ENCODE measurements at regions not wholly inside any gene's neighbourhood (a gene's known extent, or its start where the extent isn't known, plus 50 kb on each side); places are given as distances from the start of the nearest gene placed in this dataset.
"Not testable (repeated sequence)": the region's sequence is repeated elsewhere in the genome, so short reads cannot be mapped to it uniquely, and the experiment has no call there.

DNA sequence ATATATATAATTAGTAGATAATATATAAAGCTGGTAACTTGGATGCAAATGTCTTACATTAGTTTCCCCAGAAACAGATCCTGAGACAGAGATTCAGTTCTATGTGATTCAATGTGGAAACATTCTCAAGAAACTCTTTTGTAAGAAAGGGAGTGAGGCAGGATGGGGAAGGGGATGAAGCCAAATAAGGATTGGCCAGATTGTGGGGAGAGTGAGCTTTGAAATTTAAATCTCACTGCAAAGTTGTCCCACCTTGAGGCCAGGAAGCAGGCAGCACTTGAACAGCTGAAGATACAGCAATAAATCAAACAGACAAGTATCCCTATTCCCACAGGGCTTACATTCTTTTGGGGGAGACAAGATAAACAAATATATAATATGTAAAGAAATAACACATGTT lies 126.3 kb upstream of the HEY2 start:
- H3K27ac ChIP-seq = no peak overlapping the region
- TF ChIP-seq, protein P1, sequence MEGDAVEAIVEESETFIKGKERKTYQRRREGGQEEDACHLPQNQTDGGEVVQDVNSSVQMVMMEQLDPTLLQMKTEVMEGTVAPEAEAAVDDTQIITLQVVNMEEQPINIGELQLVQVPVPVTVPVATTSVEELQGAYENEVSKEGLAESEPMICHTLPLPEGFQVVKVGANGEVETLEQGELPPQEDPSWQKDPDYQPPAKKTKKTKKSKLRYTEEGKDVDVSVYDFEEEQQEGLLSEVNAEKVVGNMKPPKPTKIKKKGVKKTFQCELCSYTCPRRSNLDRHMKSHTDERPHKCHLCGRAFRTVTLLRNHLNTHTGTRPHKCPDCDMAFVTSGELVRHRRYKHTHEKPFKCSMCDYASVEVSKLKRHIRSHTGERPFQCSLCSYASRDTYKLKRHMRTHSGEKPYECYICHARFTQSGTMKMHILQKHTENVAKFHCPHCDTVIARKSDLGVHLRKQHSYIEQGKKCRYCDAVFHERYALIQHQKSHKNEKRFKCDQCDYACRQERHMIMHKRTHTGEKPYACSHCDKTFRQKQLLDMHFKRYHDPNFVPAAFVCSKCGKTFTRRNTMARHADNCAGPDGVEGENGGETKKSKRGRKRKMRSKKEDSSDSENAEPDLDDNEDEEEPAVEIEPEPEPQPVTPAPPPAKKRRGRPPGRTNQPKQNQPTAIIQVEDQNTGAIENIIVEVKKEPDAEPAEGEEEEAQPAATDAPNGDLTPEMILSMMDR (IDR thresholded peaks at IDR 0.05) = no peak

DNA sequence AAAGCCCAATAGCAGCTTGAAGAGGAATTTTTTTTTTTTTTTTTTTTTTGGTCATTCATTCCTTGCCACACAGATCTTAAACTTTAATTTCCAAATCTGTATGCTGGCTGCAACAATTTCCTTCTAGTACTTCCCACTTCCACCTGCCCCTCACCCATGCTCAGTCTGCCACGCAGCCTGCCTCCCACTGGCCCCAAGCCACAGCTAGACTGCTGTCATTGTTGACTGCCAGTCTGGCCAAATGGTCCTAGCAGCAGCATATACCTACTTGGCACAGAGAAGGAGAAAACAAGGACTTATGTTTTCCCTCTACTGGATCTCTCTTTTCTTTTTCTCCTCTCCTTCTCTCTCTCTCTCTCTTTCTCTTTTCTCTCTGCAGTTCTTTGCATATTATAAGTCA lies 118.3 kb upstream of the HEY2 start:
- TF ChIP-seq, protein P1 (IDR thresholded peaks at IDR 0.05) = no peak

More for the DNA sequence above, 126.3 kb upstream of the HEY2 start:
- no peaks in the 10 kb centered on the region for H3K27me3 ChIP-seq
- no peak for DNase-seq (ENCODE audit: low spot score in 2 of 2)
- intact Hi-C loops (cut with DNase I) = no loop called here
- no peak overlapping the region for H3K4me3 ChIP-seq
- H3K9me3 ChIP-seq = no peaks in the 10 kb centered on the region
- H3K4me1 ChIP-seq = peaks cover 0 to 4% of the 10 kb centered on the region in 2 donors
- H3K36me3 ChIP-seq = no peaks in the 10 kb centered on the region

DNA sequence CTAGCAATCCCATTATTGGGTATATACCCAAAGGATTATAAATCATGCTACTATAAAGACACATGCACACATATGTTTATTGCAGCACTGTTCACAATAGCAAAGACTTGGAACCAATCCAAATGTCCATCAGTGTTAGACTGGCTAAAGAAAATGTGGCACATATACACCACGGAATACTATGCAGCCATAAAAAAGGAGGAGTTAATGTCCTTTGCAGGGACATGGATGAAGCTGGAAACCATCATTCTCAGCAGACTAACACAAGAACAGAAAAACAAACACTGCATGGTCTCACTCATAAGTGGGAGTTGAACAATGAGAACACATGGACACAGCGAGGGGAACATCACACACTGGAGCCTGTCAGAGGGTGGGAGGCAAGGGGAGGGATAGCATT lies 113.4 kb upstream of the HEY2 start:
- H3K36me3 ChIP-seq; DNase-seq (ENCODE audit: low spot score in 2 of 2); H3K9me3 ChIP-seq; H3K4me1 ChIP-seq; H3K4me3 ChIP-seq; H3K27ac ChIP-seq; H3K27me3 ChIP-seq; intact Hi-C loops (cut with DNase I): not testable (repeated sequence)

More for the DNA sequence above, 118.3 kb upstream of the HEY2 start:
- intact Hi-C loops (cut with DNase I) = no loop called here
- DNase-seq (ENCODE audit: low spot score in 2 of 2) = no peak
- Histone ChIP-seq H3K36me3 (no peaks in the 10 kb centered on the region), H3K27me3 (no peaks in the 10 kb centered on the region), H3K4me1 (peaks cover 0 to 4% of the 10 kb centered on the region in 2 donors), H3K27ac (no peak overlapping the region), H3K9me3 (no peaks in the 10 kb centered on the region), H3K4me3 (no peak overlapping the region)

DNA sequence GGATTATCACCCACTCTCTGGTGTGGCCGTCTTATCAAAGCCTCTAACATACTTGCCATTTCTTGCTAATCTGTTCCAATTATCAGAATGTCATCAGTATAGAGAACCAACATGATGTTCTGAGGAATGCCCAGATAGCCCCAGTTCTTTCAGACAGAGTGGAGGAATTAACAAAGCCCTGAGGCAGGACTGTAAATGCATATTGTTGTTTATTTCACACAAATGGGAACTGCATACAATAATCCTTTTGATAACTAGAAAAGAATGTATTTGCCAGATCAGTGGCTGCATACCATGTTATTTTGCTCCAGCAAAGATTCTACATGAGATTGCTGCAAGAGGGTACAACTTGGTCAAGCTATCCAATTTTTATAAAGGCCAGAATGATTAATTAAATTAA lies 112.8 kb upstream of the HEY2 start:
- intact Hi-C loops (cut with DNase I) = no loop called here
- Histone ChIP-seq H3K27me3 (no peaks in the 10 kb centered on the region), H3K9me3 (no peaks in the 10 kb centered on the region), H3K36me3 (no peaks in the 10 kb centered on the region), H3K4me1 (no peaks in the 10 kb centered on the region), H3K4me3 (no peak overlapping the region), H3K27ac (no peak overlapping the region)
- DNase-seq (ENCODE audit: low spot score in 2 of 2) = no peak
- TF ChIP-seq, protein P1 (IDR thresholded peaks at IDR 0.05) = no peak

DNA sequence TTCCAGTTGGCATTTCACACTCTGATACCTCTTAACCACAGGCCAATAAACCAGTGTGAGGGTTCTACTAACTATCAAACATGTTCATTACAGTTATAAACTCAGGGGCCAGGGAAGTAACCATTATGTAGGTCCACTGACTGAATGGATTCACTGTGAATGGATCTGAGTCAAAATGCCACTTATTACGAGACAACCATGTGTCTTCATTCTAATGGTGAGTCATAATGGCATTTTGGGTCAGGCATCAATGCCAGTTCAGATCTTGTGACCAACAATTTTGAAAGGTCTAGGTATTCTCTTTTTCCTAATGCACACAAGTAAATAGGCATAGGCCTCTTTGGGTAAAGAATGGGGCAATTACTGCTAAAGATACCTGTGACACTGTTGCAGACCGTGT lies 112.2 kb upstream of the HEY2 start:
- H3K4me3 ChIP-seq = no peak overlapping the region
- no peaks in the 10 kb centered on the region for H3K9me3 ChIP-seq
- H3K27me3 ChIP-seq = no peaks in the 10 kb centered on the region
- no peak for DNase-seq (ENCODE audit: low spot score in 2 of 2)
- intact Hi-C loops (cut with DNase I) = no loop called here
- H3K4me1 ChIP-seq = no peaks in the 10 kb centered on the region
- TF ChIP-seq, protein P1 (IDR thresholded peaks at IDR 0.05) = no peak
- H3K27ac ChIP-seq = no peak overlapping the region
- no peaks in the 10 kb centered on the region for H3K36me3 ChIP-seq

DNA sequence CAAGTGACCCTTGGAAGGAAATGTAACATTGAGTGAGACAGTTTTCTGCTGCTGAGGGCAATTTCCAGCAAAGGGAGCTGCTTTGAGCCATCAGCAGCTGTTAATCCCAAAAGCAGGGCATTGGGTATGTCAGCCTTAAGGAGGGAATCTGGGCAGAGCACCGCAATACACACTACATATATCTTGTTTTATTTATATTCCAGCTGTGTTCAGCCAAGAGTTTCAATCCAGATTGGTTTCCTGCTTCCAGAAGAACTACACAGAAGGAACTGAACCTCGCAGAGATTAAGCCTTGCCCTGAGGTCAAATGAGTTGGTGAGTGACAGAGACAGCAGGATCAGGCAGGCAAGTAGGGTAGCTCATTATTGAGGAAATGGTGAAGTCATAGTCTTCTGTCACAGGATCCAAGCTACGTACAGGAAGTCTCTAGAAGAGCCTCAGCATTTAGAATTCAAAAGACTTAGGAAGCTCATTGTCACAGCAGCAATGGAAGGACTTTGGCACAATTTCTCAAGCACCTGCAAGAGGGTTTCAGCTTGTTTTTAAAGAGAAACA lies 109.9 kb upstream of the HEY2 start:
- no peaks in the 10 kb centered on the region for H3K4me1 ChIP-seq
- TF ChIP-seq, protein P1 (IDR thresholded peaks at IDR 0.05) = no peak
- intact Hi-C loops (cut with DNase I) = no loop called here

More for the DNA sequence above, 109.9 kb upstream of the HEY2 start:
- DNase-seq (ENCODE audit: low spot score in 2 of 2) = no peak
- Histone ChIP-seq H3K9me3 (no peaks in the 10 kb centered on the region), H3K36me3 (no peaks in the 10 kb centered on the region), H3K27ac (no peak overlapping the region), H3K4me3 (no peak overlapping the region), H3K27me3 (no peaks in the 10 kb centered on the region)

Measured in ascending aorta (tissue), 2 donors.